ENCODE measurements at regions not wholly inside any gene's neighbourhood (a gene's known extent, or its start where the extent isn't known, plus 50 kb on each side); places are given as distances from the start of the nearest gene placed in this dataset.

DNA sequence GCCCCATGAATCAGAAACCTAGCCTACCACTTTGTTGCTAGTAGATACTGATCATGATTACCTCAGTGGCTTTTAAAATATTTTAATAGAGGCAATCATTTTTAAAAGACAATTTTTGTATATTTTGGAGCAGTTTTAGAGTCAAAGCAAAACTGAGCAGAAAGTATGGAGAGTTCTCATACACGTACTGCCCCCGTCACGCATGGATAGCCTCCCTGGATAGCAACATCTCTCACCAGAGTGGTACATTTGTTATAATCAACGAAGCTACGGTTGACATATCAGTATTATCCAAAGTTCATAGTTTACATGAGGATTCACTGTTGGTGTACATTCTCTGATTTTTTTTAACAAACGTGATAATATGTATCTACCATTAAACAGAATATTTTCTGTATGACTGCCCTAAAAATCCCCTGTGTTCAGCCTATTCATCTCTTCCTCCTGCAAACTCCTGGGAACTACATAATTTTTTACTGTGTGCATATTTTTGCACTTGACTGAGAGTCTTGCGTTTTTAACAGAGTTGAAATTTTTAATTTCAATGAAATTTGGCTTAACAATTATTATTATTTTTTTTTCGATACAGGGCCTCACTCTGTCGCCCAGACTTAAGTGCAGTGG, 1436.8 kb upstream of the PCDH9 start:
- Histone ChIP-seq H3K4me2 (ENCODE audit: low read depth, low read length) (no peak overlapping the region), H3K4me1 (ENCODE audit: low read length) (no peaks in the 10 kb centered on the region), H3K27ac (ENCODE audit: low read length) (no peak overlapping the region), H3K36me3 (replicated peaks; ENCODE audit: insufficient read depth, low read length) (no peaks in the 10 kb centered on the region), H3K9ac (ENCODE audit: low read length) (no peak overlapping the region), H3K79me2 (ENCODE audit: low read length) (no peaks in the 10 kb centered on the region), H4K20me1 (ENCODE audit: insufficient read depth, low read length) (no peaks in the 10 kb centered on the region), H3K4me3 (ENCODE audit: low read length) (no peak overlapping the region), H3K27me3 (replicated peaks; ENCODE audit: insufficient read depth, low read length) (no peaks in the 10 kb centered on the region), H3K9me3 (replicated peaks; ENCODE audit: insufficient read depth, low read length) (no peaks in the 10 kb centered on the region), H2AFZ (ENCODE audit: low read length) (no peak overlapping the region), H3K9me2 (replicated peaks; ENCODE audit: insufficient read depth, low read length) (no peaks in the 10 kb centered on the region), H3F3A (ENCODE audit: insufficient read depth, low read length) (no peaks in the 10 kb centered on the region)
- TF ChIP-seq, protein P1, sequence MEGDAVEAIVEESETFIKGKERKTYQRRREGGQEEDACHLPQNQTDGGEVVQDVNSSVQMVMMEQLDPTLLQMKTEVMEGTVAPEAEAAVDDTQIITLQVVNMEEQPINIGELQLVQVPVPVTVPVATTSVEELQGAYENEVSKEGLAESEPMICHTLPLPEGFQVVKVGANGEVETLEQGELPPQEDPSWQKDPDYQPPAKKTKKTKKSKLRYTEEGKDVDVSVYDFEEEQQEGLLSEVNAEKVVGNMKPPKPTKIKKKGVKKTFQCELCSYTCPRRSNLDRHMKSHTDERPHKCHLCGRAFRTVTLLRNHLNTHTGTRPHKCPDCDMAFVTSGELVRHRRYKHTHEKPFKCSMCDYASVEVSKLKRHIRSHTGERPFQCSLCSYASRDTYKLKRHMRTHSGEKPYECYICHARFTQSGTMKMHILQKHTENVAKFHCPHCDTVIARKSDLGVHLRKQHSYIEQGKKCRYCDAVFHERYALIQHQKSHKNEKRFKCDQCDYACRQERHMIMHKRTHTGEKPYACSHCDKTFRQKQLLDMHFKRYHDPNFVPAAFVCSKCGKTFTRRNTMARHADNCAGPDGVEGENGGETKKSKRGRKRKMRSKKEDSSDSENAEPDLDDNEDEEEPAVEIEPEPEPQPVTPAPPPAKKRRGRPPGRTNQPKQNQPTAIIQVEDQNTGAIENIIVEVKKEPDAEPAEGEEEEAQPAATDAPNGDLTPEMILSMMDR (IDR thresholded peaks at IDR 0.05; ENCODE audit: low read length) = no peak
- TF ChIP-seq EZH2phosphoT487 (IDR thresholded peaks at IDR 0.05; ENCODE audit: low read length) = no peak
- no peak for TF ChIP-seq EZH2 (optimal IDR thresholded peaks at IDR 0.05; ENCODE audit: low read depth, low read length)
- DNase-seq = no peak

DNA sequence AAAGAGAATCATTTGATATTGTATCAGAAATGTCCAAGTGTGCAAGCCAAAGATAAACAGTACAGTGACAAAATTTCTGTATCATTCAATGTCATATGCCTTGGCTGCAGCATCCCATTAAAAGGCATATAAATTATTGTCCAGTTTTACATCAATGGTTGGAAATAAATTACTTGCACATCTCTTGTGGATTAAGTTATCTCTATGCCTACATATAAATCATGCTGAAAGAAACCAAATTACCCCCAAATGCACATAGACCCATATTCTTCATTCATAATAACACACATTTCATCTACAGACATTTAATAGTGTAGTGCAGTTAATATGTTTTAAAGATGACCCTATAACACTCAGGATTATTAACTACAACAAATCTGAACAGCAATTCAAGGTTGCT, 1415.7 kb upstream of the PCDH9 start:
- no peak overlapping the region for H3K9ac ChIP-seq (ENCODE audit: low read length)
- H3K36me3 ChIP-seq (replicated peaks; ENCODE audit: insufficient read depth, low read length) = no peaks in the 10 kb centered on the region
- H3K27me3 ChIP-seq (replicated peaks; ENCODE audit: insufficient read depth, low read length) = no peaks in the 10 kb centered on the region
- H3K4me3 ChIP-seq (ENCODE audit: low read length) = no peak overlapping the region
- H3K79me2 ChIP-seq (ENCODE audit: low read length) = no peaks in the 10 kb centered on the region
- H3K9me3 ChIP-seq (replicated peaks; ENCODE audit: insufficient read depth, low read length) = no peaks in the 10 kb centered on the region
- no peak for DNase-seq
- no peak overlapping the region for H3K4me2 ChIP-seq (ENCODE audit: low read depth, low read length)
- H3K27ac ChIP-seq (ENCODE audit: low read length) = no peak overlapping the region
- H3K9me2 ChIP-seq (replicated peaks; ENCODE audit: insufficient read depth, low read length) = no peaks in the 10 kb centered on the region
- no peak overlapping the region for H2AFZ ChIP-seq (ENCODE audit: low read length)
- no peaks in the 10 kb centered on the region for H3K4me1 ChIP-seq (ENCODE audit: low read length)
- H3F3A ChIP-seq (ENCODE audit: insufficient read depth, low read length) = no peaks in the 10 kb centered on the region
- no peaks in the 10 kb centered on the region for H4K20me1 ChIP-seq (ENCODE audit: insufficient read depth, low read length)
- TF ChIP-seq, protein P1 (IDR thresholded peaks at IDR 0.05; ENCODE audit: low read length) = no peak
- TF ChIP-seq EZH2 (optimal IDR thresholded peaks at IDR 0.05; ENCODE audit: low read depth, low read length) = no peak
- no peak for TF ChIP-seq EZH2phosphoT487 (IDR thresholded peaks at IDR 0.05; ENCODE audit: low read length)

DNA sequence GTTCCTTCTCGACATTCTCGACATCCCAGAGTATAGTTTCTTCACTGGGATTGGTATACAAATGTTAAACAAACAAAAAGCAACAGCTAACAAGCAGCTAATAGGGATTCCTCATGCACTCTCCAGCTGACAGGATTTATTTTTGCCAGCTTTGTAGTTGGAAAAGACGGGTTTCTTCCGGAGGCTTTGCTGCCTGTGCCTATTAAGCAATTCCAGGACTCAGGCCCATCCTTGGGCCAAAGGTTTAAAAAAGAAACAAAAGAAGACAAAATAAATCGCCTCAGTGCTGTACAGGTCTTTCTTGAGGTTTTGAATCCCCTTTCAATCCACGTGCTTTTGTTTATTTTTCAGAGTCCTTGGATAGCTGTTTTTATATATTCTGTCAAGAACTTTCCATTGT, 1414.5 kb upstream of the PCDH9 start:
- TF ChIP-seq EZH2 (optimal IDR thresholded peaks at IDR 0.05; ENCODE audit: low read depth, low read length) (no peak), EZH2phosphoT487 (IDR thresholded peaks at IDR 0.05; ENCODE audit: low read length) (no peak)
- TF ChIP-seq, protein P1 (IDR thresholded peaks at IDR 0.05; ENCODE audit: low read length) = no peak
- Histone ChIP-seq H3K9me2 (replicated peaks; ENCODE audit: insufficient read depth, low read length) (no peaks in the 10 kb centered on the region), H3K9ac (ENCODE audit: low read length) (no peak overlapping the region), H3K4me1 (ENCODE audit: low read length) (no peaks in the 10 kb centered on the region), H3K79me2 (ENCODE audit: low read length) (no peaks in the 10 kb centered on the region), H3K4me2 (ENCODE audit: low read depth, low read length) (no peak overlapping the region), H4K20me1 (ENCODE audit: insufficient read depth, low read length) (no peaks in the 10 kb centered on the region), H3K4me3 (ENCODE audit: low read length) (no peak overlapping the region), H2AFZ (ENCODE audit: low read length) (no peak overlapping the region), H3F3A (ENCODE audit: insufficient read depth, low read length) (no peaks in the 10 kb centered on the region), H3K27ac (ENCODE audit: low read length) (no peak overlapping the region), H3K9me3 (replicated peaks; ENCODE audit: insufficient read depth, low read length) (no peaks in the 10 kb centered on the region), H3K27me3 (replicated peaks; ENCODE audit: insufficient read depth, low read length) (no peaks in the 10 kb centered on the region), H3K36me3 (replicated peaks; ENCODE audit: insufficient read depth, low read length) (no peaks in the 10 kb centered on the region)
- DNase-seq = no peak
